ENCODE measurements at regions not wholly inside any gene's neighbourhood (a gene's known extent, or its start where the extent isn't known, plus 50 kb on each side); places are given as distances from the start of the nearest gene placed in this dataset.

DNA sequence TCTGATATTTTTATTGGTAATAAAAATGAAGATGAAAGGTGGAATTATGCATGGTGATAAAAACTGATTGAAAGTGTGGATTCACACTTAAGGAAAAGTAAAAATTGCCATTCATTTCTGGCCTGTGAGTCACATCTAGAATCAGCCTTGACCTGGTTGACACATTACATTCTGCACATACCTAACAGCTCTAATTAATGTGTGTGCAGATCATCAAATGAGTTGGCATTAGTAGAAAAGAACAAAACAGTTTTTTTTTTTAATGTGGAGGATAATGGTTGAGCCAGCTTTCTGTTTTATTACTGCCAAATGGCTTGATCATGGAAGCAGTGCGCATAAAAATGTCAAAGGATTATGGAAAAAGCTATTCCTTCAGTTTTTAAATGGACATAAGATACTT is 142.6 kb upstream of the TMEM196 start:
- Histone ChIP-seq H3K9ac (ENCODE audit: extremely low read depth, insufficient read length, low read length) (no peak overlapping the region), H3K27ac (ENCODE audit: insufficient read length, low read depth, low read length) (no peak overlapping the region), H2BK20ac (ENCODE audit: low read depth, low read length, poor library complexity, severe bottlenecking) (no peak overlapping the region), H3K14ac (ENCODE audit: insufficient read depth, low read length) (no peak overlapping the region), H2BK120ac (ENCODE audit: low read depth, low read length, poor library complexity, severe bottlenecking) (no peak overlapping the region), H2AK5ac (ENCODE audit: insufficient read length, low read length) (no peak overlapping the region), H3K4me1 (ENCODE audit: insufficient read depth, low read length) (no peaks in the 10 kb centered on the region), H2BK5ac (ENCODE audit: insufficient read length, low read length) (no peak overlapping the region), H2BK15ac (ENCODE audit: low read depth, low read length) (no peak overlapping the region), H3K23me2 (ENCODE audit: insufficient read length, low read depth, low read length, poor library complexity, severe bottlenecking) (no peaks in the 10 kb centered on the region), H3K4ac (ENCODE audit: low read depth, low read length) (no peak overlapping the region), H3K9me3 (ENCODE audit: control insufficient read depth, low read depth, low read length) (no peaks in the 10 kb centered on the region), H4K5ac (ENCODE audit: insufficient read length, low read depth, low read length) (no peak overlapping the region), H4K20me1 (ENCODE audit: control insufficient read depth, insufficient read depth, insufficient read length) (no peaks in the 10 kb centered on the region), H4K91ac (ENCODE audit: insufficient read length, low read depth, low read length) (no peak overlapping the region), H2AFZ (ENCODE audit: low read length) (no peak overlapping the region), H3K79me1 (ENCODE audit: insufficient read depth, low read depth, low read length, poor library complexity, severe bottlenecking) (no peaks in the 10 kb centered on the region), H3K27me3 (ENCODE audit: insufficient read depth, low read length) (no peaks in the 10 kb centered on the region), H3K18ac (ENCODE audit: insufficient read length, low read depth, low read length) (no peak overlapping the region), H3K4me2 (ENCODE audit: insufficient read depth, insufficient read length, low read length) (no peak overlapping the region), H3K56ac (ENCODE audit: insufficient read length, low read depth, low read length) (no peak overlapping the region), H4K8ac (replicated peaks; ENCODE audit: insufficient read length, low read depth, low read length) (no peak overlapping the region), H3K79me2 (ENCODE audit: insufficient read depth, low read length) (no peaks in the 10 kb centered on the region), H2BK12ac (ENCODE audit: insufficient read length, low read depth, low read length) (no peak overlapping the region), H3T11ph (ENCODE audit: low read length) (no peak overlapping the region), H3K23ac (ENCODE audit: insufficient read length, low read depth, low read length) (no peak overlapping the region)
- Mint-ChIP-seq H3K36me3 (ENCODE audit: insufficient read depth in 1 of 3, low read depth in 3 of 3) (peaks cover 0 to 3% (median 0%) of the 10 kb centered on the region in 3 experiments; a peak in 1 of 7 replicates), H3K4me1 (0 out of 4 replicates have a peak, but pooled peaks cover 3 to 5% of the 10 kb centered on the region in 2 experiments), H3K27ac (no peak overlapping the region), H3K9me3 (no peaks in the 10 kb centered on the region), H3K4me3 (no peak overlapping the region), H3K27me3 (ENCODE audit: low read depth) (no peaks in the 10 kb centered on the region)
- no CpG with 5 or more reads among the region's 1 CpG for WGBS (ENCODE audit: extremely low coverage, insufficient read length, low lambda C conversion rate)
- no peak for DNase-seq
- TF ChIP-seq, protein P1, sequence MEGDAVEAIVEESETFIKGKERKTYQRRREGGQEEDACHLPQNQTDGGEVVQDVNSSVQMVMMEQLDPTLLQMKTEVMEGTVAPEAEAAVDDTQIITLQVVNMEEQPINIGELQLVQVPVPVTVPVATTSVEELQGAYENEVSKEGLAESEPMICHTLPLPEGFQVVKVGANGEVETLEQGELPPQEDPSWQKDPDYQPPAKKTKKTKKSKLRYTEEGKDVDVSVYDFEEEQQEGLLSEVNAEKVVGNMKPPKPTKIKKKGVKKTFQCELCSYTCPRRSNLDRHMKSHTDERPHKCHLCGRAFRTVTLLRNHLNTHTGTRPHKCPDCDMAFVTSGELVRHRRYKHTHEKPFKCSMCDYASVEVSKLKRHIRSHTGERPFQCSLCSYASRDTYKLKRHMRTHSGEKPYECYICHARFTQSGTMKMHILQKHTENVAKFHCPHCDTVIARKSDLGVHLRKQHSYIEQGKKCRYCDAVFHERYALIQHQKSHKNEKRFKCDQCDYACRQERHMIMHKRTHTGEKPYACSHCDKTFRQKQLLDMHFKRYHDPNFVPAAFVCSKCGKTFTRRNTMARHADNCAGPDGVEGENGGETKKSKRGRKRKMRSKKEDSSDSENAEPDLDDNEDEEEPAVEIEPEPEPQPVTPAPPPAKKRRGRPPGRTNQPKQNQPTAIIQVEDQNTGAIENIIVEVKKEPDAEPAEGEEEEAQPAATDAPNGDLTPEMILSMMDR (conservative IDR thresholded peaks at IDR 0.05) = no peak
